DND-41 (cell line): ENCODE measurements at regions not wholly inside any gene's neighbourhood (a gene's known extent, or its start where the extent isn't known, plus 50 kb on each side); places are given as distances from the start of the nearest gene placed in this dataset.

Source experiments
- ATAC-seq: fragments of 200-7000 bp; cut with Tn5 transposase; 3 replicates; pipeline ENCODE4 v1.9.1; 2021; ENCODE audit warnings: low read depth; ENCODE audit not compliant: insufficient read depth
- DNase-seq: peaks from one replicate; pipeline ENCODE4 v3.0.0-alpha.2; 2020
- H2AFZ ChIP-seq: 2 replicates; pipeline ENCODE4 v1.6.0; 2012; ENCODE audit warnings: low read depth, low read length
- H3K27ac ChIP-seq: 2 replicates; pipeline ENCODE4 v1.5.1; 2012; ENCODE audit warnings: low read length, inconsistent platforms
- H3K27me3 ChIP-seq: fragments of 200-600 bp; sonication (generic); 2 replicates; pipeline ENCODE4 v1.6.0; 2012; ENCODE audit warnings: low read length, mild to moderate bottlenecking, inconsistent platforms; ENCODE audit not compliant: insufficient read depth, poor library complexity
- H3K36me3 ChIP-seq: 2 replicates; pipeline ENCODE4 v1.5.1; 2012; ENCODE audit warnings: low read length, inconsistent platforms; ENCODE audit not compliant: insufficient read depth
- H3K4me1 ChIP-seq: 2 replicates; pipeline ENCODE4 v1.5.1; 2012; ENCODE audit warnings: mild to moderate bottlenecking, low read length; ENCODE audit not compliant: insufficient read depth
- H3K4me2 ChIP-seq: 2 replicates; pipeline ENCODE4 v1.6.0; 2012; ENCODE audit warnings: mild to moderate bottlenecking, moderate library complexity, low read length, inconsistent platforms; ENCODE audit not compliant: insufficient read depth
- H3K4me3 ChIP-seq, 2 experiments: fragments of 200-600 bp in 1 of 2; shearing (Covaris generic) in 1 of 2; 2 replicates each; pipeline ENCODE4 v1.5.1; 2012 to 2016; ENCODE audit warnings: inconsistent platforms in 2 of 2, low read length in 2 of 2, mild to moderate bottlenecking in 2 of 2, low read depth in 1 of 2, moderate library complexity in 1 of 2
- H3K79me2 ChIP-seq: 2 replicates; pipeline ENCODE4 v1.6.0; 2012; ENCODE audit warnings: low read length, inconsistent platforms; ENCODE audit not compliant: insufficient read depth
- H3K9ac ChIP-seq: 2 replicates; pipeline ENCODE4 v1.6.0; 2012; ENCODE audit warnings: low read depth, mild to moderate bottlenecking, inconsistent platforms, low read length, moderate library complexity
- H3K9me3 ChIP-seq: 2 replicates; pipeline ENCODE4 v1.5.1; 2012; ENCODE audit warnings: low read length, moderate library complexity, mild to moderate bottlenecking, inconsistent platforms; ENCODE audit not compliant: insufficient read depth, severe bottlenecking
- H4K20me1 ChIP-seq: 2 replicates; pipeline ENCODE4 v1.6.0; 2012; ENCODE audit warnings: low read length; ENCODE audit not compliant: insufficient read depth
- CTCF ChIP-seq: IDR thresholded peaks from 2 replicates; pipeline ENCODE4 v1.5.1; 2012; ENCODE audit warnings: borderline replicate concordance, low read length, moderate library complexity, mild to moderate bottlenecking; ENCODE audit not compliant: poor library complexity, severe bottlenecking; ENCODE audit errors: extremely low read depth
- EZH2 ChIP-seq: IDR thresholded peaks from 3 replicates; pipeline ENCODE4 v1.6.1; 2012; ENCODE audit warnings: borderline replicate concordance, low read depth, mild to moderate bottlenecking, moderate library complexity, low read length, inconsistent platforms; ENCODE audit not compliant: severe bottlenecking

- Histone ChIP-seq H3K27me3 (peaks cover 8% of the 10 kb centered on the region), H3K4me3 (no peak overlapping the region), H3K9ac (no peak overlapping the region), H3K27ac (no peak overlapping the region), H3K9me3 (no peaks in the 10 kb centered on the region), H3K4me1 (no peaks in the 10 kb centered on the region), H2AFZ (no peak overlapping the region), H3K36me3 (no peaks in the 10 kb centered on the region), H4K20me1 (no peaks in the 10 kb centered on the region), H3K79me2 (no peaks in the 10 kb centered on the region), H3K4me2 (no peak overlapping the region)
- TF ChIP-seq EZH2 (no peak), CTCF (no peak)
- DNase-seq (no peak), ATAC-seq (no peak)
Measured at GRCh38 chr16:86239381-86239780, 270.9 kb upstream of the FOXF1 start.

GRCh38 chr16:86240716-86241363, 269.5 kb upstream of the FOXF1 start:
- Histone ChIP-seq H3K79me2 (no peaks in the 10 kb centered on the region), H3K9me3 (no peaks in the 10 kb centered on the region), H3K27ac (no peak overlapping the region), H4K20me1 (no peaks in the 10 kb centered on the region), H3K27me3 (peaks cover 8% of the 10 kb centered on the region), H3K4me1 (no peaks in the 10 kb centered on the region), H3K4me3 (no peak overlapping the region), H3K36me3 (no peaks in the 10 kb centered on the region), H3K4me2 (no peak overlapping the region), H2AFZ (no peak overlapping the region), H3K9ac (no peak overlapping the region)
- no peak for TF ChIP-seq EZH2
- TF ChIP-seq CTCF: no peak
- no peak for DNase-seq
- no peak for ATAC-seq

GRCh38 chr16:86241681-86242080, 268.6 kb upstream of the FOXF1 start:
- no peaks in the 10 kb centered on the region for H3K9me3 ChIP-seq
- DNase-seq (no peak), ATAC-seq (no peak)
- H3K27me3 ChIP-seq: peaks cover 8% of the 10 kb centered on the region
- no peaks in the 10 kb centered on the region for H3K36me3 ChIP-seq
- H3K79me2 ChIP-seq: no peaks in the 10 kb centered on the region
- TF ChIP-seq EZH2 (no peak), CTCF (no peak)
- H3K4me3 ChIP-seq: no peak overlapping the region
- H3K4me2 ChIP-seq: no peak overlapping the region
- H3K9ac ChIP-seq: no peak overlapping the region
- no peak overlapping the region for H2AFZ ChIP-seq
- no peaks in the 10 kb centered on the region for H3K4me1 ChIP-seq
- no peaks in the 10 kb centered on the region for H4K20me1 ChIP-seq
- H3K27ac ChIP-seq: no peak overlapping the region
